Endometrium (tissue), 2 donors: ENCODE measurements at regions not wholly inside any gene's neighbourhood (a gene's known extent, or its start where the extent isn't known, plus 50 kb on each side); places are given as distances from the start of the nearest gene placed in this dataset.
"Not testable (repeated sequence)": the region's sequence is repeated elsewhere in the genome, so short reads cannot be mapped to it uniquely, and the experiment has no call there.

Source experiments
- FAIRE-seq: peaks from 2 replicates; lab custom pipeline; 2012; peaks lifted over from hg19 to GRCh38; lab: Jason Lieb, UNC
- donor health status: control.
- donor health status: control.

- FAIRE-seq, result not testable (repeated sequence)
These were observed 109.4 kb upstream of the SGIP1 start for GRCh38 chr1:66424530-66424929.

- FAIRE-seq, result no peak
These were observed 107.6 kb upstream of the SGIP1 start for GRCh38 chr1:66426239-66426853.

GRCh38 chr1:66430815-66431214, 103.1 kb upstream of the SGIP1 start:
- not testable (repeated sequence) for FAIRE-seq

- FAIRE-seq, result no peak
These were observed 102.0 kb upstream of the SGIP1 start for GRCh38 chr1:66431999-66432398.

- no peak for FAIRE-seq
These were observed 100.3 kb upstream of the SGIP1 start for GRCh38 chr1:66433611-66434010.

- no peak for FAIRE-seq
These were observed 99.9 kb upstream of the SGIP1 start for GRCh38 chr1:66434096-66434495.

GRCh38 chr1:66435541-66435940, 98.4 kb upstream of the SGIP1 start:
- no peak for FAIRE-seq

- FAIRE-seq, result no peak
These were observed 97.4 kb upstream of the SGIP1 start for GRCh38 chr1:66436378-66437135.

- no peak for FAIRE-seq
These were observed 96.9 kb upstream of the SGIP1 start for GRCh38 chr1:66437136-66437401.

- FAIRE-seq, result no peak
These were observed 95.9 kb upstream of the SGIP1 start for GRCh38 chr1:66438062-66438461.

- no peak for FAIRE-seq
These were observed 95.5 kb upstream of the SGIP1 start for GRCh38 chr1:66438501-66438900.

- FAIRE-seq, result no peak
These were observed 94.8 kb upstream of the SGIP1 start for GRCh38 chr1:66439031-66439740.

GRCh38 chr1:66443793-66444192, 90.2 kb upstream of the SGIP1 start:
- FAIRE-seq, result no peak

- FAIRE-seq, result no peak
These were observed 89.3 kb upstream of the SGIP1 start for GRCh38 chr1:66444438-66445265.

GRCh38 chr1:66445492-66446181, 88.3 kb upstream of the SGIP1 start:
- FAIRE-seq, result no peak

- peak; percentile 80 for FAIRE-seq
These were observed 87.5 kb upstream of the SGIP1 start for GRCh38 chr1:66446261-66447001.

- FAIRE-seq, result no peak
These were observed 83.9 kb upstream of the SGIP1 start for GRCh38 chr1:66450043-66450514.

- no peak for FAIRE-seq
These were observed 83.1 kb upstream of the SGIP1 start for GRCh38 chr1:66450847-66451246.

- no peak for FAIRE-seq
These were observed 81.8 kb upstream of the SGIP1 start for GRCh38 chr1:66452162-66452561.

GRCh38 chr1:66452982-66453381, 81.0 kb upstream of the SGIP1 start:
- no peak for FAIRE-seq

GRCh38 chr1:66455446-66455845, 78.5 kb upstream of the SGIP1 start:
- FAIRE-seq, result no peak
